Kidney (tissue), 13 donors: ENCODE measurements at regions not wholly inside any gene's neighbourhood (a gene's known extent, or its start where the extent isn't known, plus 50 kb on each side); places are given as distances from the start of the nearest gene placed in this dataset.

Experiments
- DNase-seq, 5 donors: peaks; one replicate each; pipeline ENCODE4 v3.0.0-alpha.2; 2013 to 2020
- FAIRE-seq: peaks from 2 replicates; lab custom pipeline; 2012; peaks lifted over from hg19 to GRCh38; lab: Jason Lieb, UNC
- H3K27ac ChIP-seq, 2 donors: one replicate each; pipeline ENCODE4 v1.7.0; 2013; ENCODE audit warnings: low read depth in 2 of 2, low read length in 2 of 2, inconsistent platforms in 1 of 2
- H3K27me3 ChIP-seq: one replicate; pipeline ENCODE4 v1.7.1; 2013; ENCODE audit warnings: low read length, inconsistent platforms; ENCODE audit not compliant: control insufficient read depth, insufficient read depth
- H3K36me3 ChIP-seq, 3 donors: one replicate each; pipeline versions ENCODE4 v1.7.0 to v1.7.1; 2013; ENCODE audit warnings: low read length in 3 of 3, control low read depth in 1 of 3, inconsistent platforms in 1 of 3; ENCODE audit not compliant: insufficient read depth in 3 of 3, control insufficient read depth in 2 of 3
- H3K4me1 ChIP-seq, 3 donors: one replicate each; pipeline versions ENCODE4 v1.7.0 to v1.7.1; 2013; ENCODE audit warnings: low read length in 3 of 3, inconsistent platforms in 1 of 3, low read depth in 1 of 3; ENCODE audit not compliant: control insufficient read depth in 2 of 3, insufficient read depth in 2 of 3
- H3K4me3 ChIP-seq, 3 donors: one replicate each; pipeline versions ENCODE4 v1.7.0 to v1.8.1; 2013; ENCODE audit warnings: low read length in 3 of 3, control low read depth in 1 of 3, inconsistent platforms in 1 of 3
- H3K9ac ChIP-seq, 3 donors: one replicate each; pipeline versions ENCODE4 v1.7.0 to v1.7.1; 2013; ENCODE audit warnings: low read length in 3 of 3, control low read depth in 1 of 3, inconsistent platforms in 1 of 3
- H3K9me3 ChIP-seq, 3 donors: one replicate each; pipeline versions ENCODE4 v1.7.0 to v1.7.1; 2013; ENCODE audit warnings: low read length in 3 of 3, control low read depth in 1 of 3, inconsistent platforms in 1 of 3; ENCODE audit not compliant: control insufficient read depth in 2 of 3, insufficient read depth in 1 of 3
- CTCF ChIP-seq: IDR thresholded peaks from 3 replicates; pipeline ENCODE4 v1.5.1; 2012; ENCODE audit warnings: mild to moderate bottlenecking, moderate library complexity, borderline replicate concordance; ENCODE audit not compliant: insufficient read depth; ENCODE audit errors: extremely low read depth
- intact Hi-C: fragments of 100-400 bp; cut with DNase I; formaldehyde crosslinking; loops from one replicate; pipeline ENCODE4 v1.11.1; 2022
- donor health status: control.
- donor health status: control.
- donor health status: control.
- donor health status: control.
- donor health status: control.
- donor health status: DM: yes; HTN: yes; CAD: no.
- donor health status: Normal renal cell carcinoma (clear cell type).

GRCh38 chr11:92284558-92284957, 59.9 kb downstream of the FAT3 start:
- TF ChIP-seq CTCF, result no peak
- Histone ChIP-seq H3K4me1 (no peaks in the 10 kb centered on the region), H3K27me3 (no peaks in the 10 kb centered on the region), H3K9ac (no peak overlapping the region), H3K27ac (no peak overlapping the region), H3K9me3 (no peaks in the 10 kb centered on the region), H3K36me3 (no peaks in the 10 kb centered on the region), H3K4me3 (no peak overlapping the region)
- FAIRE-seq (no peak), DNase-seq (no peak)
- intact Hi-C loops, result no loop called here

GRCh38 chr11:92285776-92286175, 61.2 kb downstream of the FAT3 start:
- FAIRE-seq (no peak), DNase-seq (no peak)
- Histone ChIP-seq H3K36me3 (no peaks in the 10 kb centered on the region), H3K4me1 (no peaks in the 10 kb centered on the region), H3K4me3 (no peak overlapping the region), H3K27ac (no peak overlapping the region), H3K27me3 (no peaks in the 10 kb centered on the region), H3K9ac (no peak overlapping the region), H3K9me3 (no peaks in the 10 kb centered on the region)
- intact Hi-C loops, result no loop called here
- no peak for TF ChIP-seq CTCF

GRCh38 chr11:92286709-92287108, 62.1 kb downstream of the FAT3 start:
- Histone ChIP-seq H3K4me1 (no peaks in the 10 kb centered on the region), H3K27me3 (no peaks in the 10 kb centered on the region), H3K27ac (no peak overlapping the region), H3K9me3 (no peaks in the 10 kb centered on the region), H3K4me3 (no peak overlapping the region), H3K36me3 (no peaks in the 10 kb centered on the region), H3K9ac (no peak overlapping the region)
- FAIRE-seq, result no peak
- intact Hi-C loops, result no loop called here
- no peak for TF ChIP-seq CTCF
- no peak for DNase-seq
